Ovary (tissue), 3 donors: ENCODE measurements at regions not wholly inside any gene's neighbourhood (a gene's known extent, or its start where the extent isn't known, plus 50 kb on each side); places are given as distances from the start of the nearest gene placed in this dataset.

Source experiments
- EP300 ChIP-seq: sonication (generic); formaldehyde crosslinking; IDR thresholded peaks from one replicate; pipeline ENCODE4 v1.6.1; 2017; ENCODE audit warnings: antibody characterized with exemption
- TF ChIP-seq, protein P1 (sequence below), 3 donors: fragments of 450-650 bp in 2 of 3; fragments of 200-600 bp in 1 of 3; IDR thresholded peaks; one replicate each; pipeline versions ENCODE4 v1.5.1 to v1.8.0; 2016 to 2022; ENCODE audit warnings: antibody characterized with exemption in 3 of 3, mild to moderate bottlenecking in 1 of 3
- donor health status: DM: no; HTN: no; CAD: no.

DNA sequence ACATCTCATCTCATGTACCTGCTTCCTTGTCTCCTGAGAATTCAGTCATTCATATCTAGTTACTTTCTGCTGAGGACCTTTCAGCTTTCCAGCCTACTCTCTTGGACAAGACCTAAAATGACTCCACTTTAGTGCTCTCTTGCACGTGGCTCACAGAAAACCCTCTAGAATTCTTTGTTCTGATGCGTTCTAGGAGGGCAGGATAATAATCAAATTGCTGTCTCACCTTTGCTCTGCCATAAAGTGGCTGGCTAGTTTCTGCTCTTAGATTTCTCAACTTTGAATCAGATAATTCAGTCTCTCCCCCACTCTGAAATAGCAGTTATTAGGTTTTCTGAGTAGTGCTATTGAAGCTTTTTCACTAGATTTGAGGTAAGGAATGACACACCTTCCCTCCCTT, 429.5 kb upstream of the FBXO33 start:
- TF ChIP-seq, protein P1, sequence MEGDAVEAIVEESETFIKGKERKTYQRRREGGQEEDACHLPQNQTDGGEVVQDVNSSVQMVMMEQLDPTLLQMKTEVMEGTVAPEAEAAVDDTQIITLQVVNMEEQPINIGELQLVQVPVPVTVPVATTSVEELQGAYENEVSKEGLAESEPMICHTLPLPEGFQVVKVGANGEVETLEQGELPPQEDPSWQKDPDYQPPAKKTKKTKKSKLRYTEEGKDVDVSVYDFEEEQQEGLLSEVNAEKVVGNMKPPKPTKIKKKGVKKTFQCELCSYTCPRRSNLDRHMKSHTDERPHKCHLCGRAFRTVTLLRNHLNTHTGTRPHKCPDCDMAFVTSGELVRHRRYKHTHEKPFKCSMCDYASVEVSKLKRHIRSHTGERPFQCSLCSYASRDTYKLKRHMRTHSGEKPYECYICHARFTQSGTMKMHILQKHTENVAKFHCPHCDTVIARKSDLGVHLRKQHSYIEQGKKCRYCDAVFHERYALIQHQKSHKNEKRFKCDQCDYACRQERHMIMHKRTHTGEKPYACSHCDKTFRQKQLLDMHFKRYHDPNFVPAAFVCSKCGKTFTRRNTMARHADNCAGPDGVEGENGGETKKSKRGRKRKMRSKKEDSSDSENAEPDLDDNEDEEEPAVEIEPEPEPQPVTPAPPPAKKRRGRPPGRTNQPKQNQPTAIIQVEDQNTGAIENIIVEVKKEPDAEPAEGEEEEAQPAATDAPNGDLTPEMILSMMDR (IDR thresholded peaks at IDR 0.05): no peak
- TF ChIP-seq EP300: no peak
